DOHH2 (cell line): ENCODE measurements at regions not wholly inside any gene's neighbourhood (a gene's known extent, or its start where the extent isn't known, plus 50 kb on each side); places are given as distances from the start of the nearest gene placed in this dataset.

Experiments
- EZH2phosphoT487 ChIP-seq: fragments of 200-600 bp; sonication (generic); IDR thresholded peaks from 2 replicates; pipeline ENCODE4 v1.6.1; 2017; ENCODE audit warnings: borderline replicate concordance, mild to moderate bottlenecking, antibody characterized with exemption, low read length, moderate library complexity, mixed read lengths
- TF ChIP-seq, protein P1 (sequence below): fragments of 200-600 bp; sonication (generic); IDR thresholded peaks from one replicate; pipeline ENCODE4 v1.5.1; 2014; ENCODE audit warnings: antibody characterized with exemption, mild to moderate bottlenecking, low read depth, low read length; ENCODE audit not compliant: poor library complexity, severe bottlenecking

DNA sequence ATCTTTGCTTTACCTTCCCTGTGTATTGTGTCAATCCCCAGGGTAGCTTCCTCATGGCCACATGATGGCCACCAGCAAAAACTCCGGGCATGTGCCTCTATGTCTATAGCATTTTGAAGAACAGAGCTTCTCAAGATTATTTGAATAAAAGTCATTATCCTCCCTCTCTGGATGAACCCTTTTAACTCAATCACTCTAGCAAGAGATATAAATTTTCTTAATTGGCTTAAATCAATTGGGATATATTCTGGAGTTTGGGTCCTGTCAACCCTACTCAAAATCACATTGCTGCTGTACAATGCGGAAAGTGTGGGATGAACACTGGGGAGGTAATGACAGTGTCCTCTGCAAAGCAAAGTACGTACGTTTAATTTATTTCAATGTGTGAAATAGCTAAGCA lies 370.6 kb upstream of the LRRC3B start:
- TF ChIP-seq, protein P1, sequence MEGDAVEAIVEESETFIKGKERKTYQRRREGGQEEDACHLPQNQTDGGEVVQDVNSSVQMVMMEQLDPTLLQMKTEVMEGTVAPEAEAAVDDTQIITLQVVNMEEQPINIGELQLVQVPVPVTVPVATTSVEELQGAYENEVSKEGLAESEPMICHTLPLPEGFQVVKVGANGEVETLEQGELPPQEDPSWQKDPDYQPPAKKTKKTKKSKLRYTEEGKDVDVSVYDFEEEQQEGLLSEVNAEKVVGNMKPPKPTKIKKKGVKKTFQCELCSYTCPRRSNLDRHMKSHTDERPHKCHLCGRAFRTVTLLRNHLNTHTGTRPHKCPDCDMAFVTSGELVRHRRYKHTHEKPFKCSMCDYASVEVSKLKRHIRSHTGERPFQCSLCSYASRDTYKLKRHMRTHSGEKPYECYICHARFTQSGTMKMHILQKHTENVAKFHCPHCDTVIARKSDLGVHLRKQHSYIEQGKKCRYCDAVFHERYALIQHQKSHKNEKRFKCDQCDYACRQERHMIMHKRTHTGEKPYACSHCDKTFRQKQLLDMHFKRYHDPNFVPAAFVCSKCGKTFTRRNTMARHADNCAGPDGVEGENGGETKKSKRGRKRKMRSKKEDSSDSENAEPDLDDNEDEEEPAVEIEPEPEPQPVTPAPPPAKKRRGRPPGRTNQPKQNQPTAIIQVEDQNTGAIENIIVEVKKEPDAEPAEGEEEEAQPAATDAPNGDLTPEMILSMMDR: no peak
- no peak for TF ChIP-seq EZH2phosphoT487
